ENCODE measurements at regions not wholly inside any gene's neighbourhood (a gene's known extent, or its start where the extent isn't known, plus 50 kb on each side); places are given as distances from the start of the nearest gene placed in this dataset.

- no peaks in the 10 kb centered on the region for H3K4me1 ChIP-seq
- no peak for TF ChIP-seq POLR2A (IDR thresholded peaks at IDR 0.05)
- no peak for TF ChIP-seq POLR2AphosphoS5 (IDR thresholded peaks at IDR 0.05; ENCODE audit: insufficient read depth in 1 of 2, low read depth in 1 of 2)
- TF ChIP-seq CTCF (IDR thresholded peaks at IDR 0.05) = no peak
These were observed 521.4 kb downstream of the DNAJB9 start for GRCh38 chr7:109091042-109091441.

GRCh38 chr7:109092268-109092667, 522.6 kb downstream of the DNAJB9 start:
- no peaks in the 10 kb centered on the region for H3K9me3 ChIP-seq
- H3K27ac ChIP-seq = no peak overlapping the region
- no peaks in the 10 kb centered on the region for H3K36me3 ChIP-seq
- no peak overlapping the region for H3K4me3 ChIP-seq
- no peaks in the 10 kb centered on the region for H3K4me1 ChIP-seq
- no peak for DNase-seq (ENCODE audit: extremely low spot score in 2 of 2)
- TF ChIP-seq POLR2A (IDR thresholded peaks at IDR 0.05) (no peak), CTCF (IDR thresholded peaks at IDR 0.05) (no peak), POLR2AphosphoS5 (IDR thresholded peaks at IDR 0.05; ENCODE audit: insufficient read depth in 1 of 2, low read depth in 1 of 2) (no peak)
- intact Hi-C loops (cut with DNase I) = no loop called here
- no peaks in the 10 kb centered on the region for H3K27me3 ChIP-seq

More at GRCh38 chr7:109091042-109091441, 521.4 kb downstream of the DNAJB9 start:
- intact Hi-C loops (cut with DNase I) = no loop called here
- H3K9me3 ChIP-seq = no peaks in the 10 kb centered on the region
- no peak for DNase-seq (ENCODE audit: extremely low spot score in 2 of 2)
- no peak overlapping the region for H3K4me3 ChIP-seq
- no peaks in the 10 kb centered on the region for H3K36me3 ChIP-seq
- H3K27ac ChIP-seq = no peak overlapping the region
- no peaks in the 10 kb centered on the region for H3K27me3 ChIP-seq

- Histone ChIP-seq H3K27me3 (no peaks in the 10 kb centered on the region), H3K27ac (no peak overlapping the region), H3K4me3 (no peak overlapping the region), H3K9me3 (no peaks in the 10 kb centered on the region), H3K36me3 (no peaks in the 10 kb centered on the region), H3K4me1 (no peaks in the 10 kb centered on the region)
- intact Hi-C loops (cut with DNase I) = no loop called here
- DNase-seq (ENCODE audit: extremely low spot score in 2 of 2) = no peak
- TF ChIP-seq CTCF (IDR thresholded peaks at IDR 0.05) (no peak), POLR2A (IDR thresholded peaks at IDR 0.05) (no peak), POLR2AphosphoS5 (IDR thresholded peaks at IDR 0.05; ENCODE audit: insufficient read depth in 1 of 2, low read depth in 1 of 2) (no peak)
These were observed 531.7 kb downstream of the DNAJB9 start for GRCh38 chr7:109101332-109101731.

GRCh38 chr7:109109558-109109957, 539.9 kb downstream of the DNAJB9 start:
- H3K27ac ChIP-seq = no peak overlapping the region
- H3K9me3 ChIP-seq = no peaks in the 10 kb centered on the region
- TF ChIP-seq POLR2A (IDR thresholded peaks at IDR 0.05) = no peak
- TF ChIP-seq POLR2AphosphoS5 (IDR thresholded peaks at IDR 0.05; ENCODE audit: insufficient read depth in 1 of 2, low read depth in 1 of 2) = no peak
- no peak for TF ChIP-seq CTCF (IDR thresholded peaks at IDR 0.05)
- no peaks in the 10 kb centered on the region for H3K4me1 ChIP-seq
- DNase-seq (ENCODE audit: extremely low spot score in 2 of 2) = no peak
- no peaks in the 10 kb centered on the region for H3K36me3 ChIP-seq
- intact Hi-C loops (cut with DNase I) = no loop called here
- no peaks in the 10 kb centered on the region for H3K27me3 ChIP-seq
- no peak overlapping the region for H3K4me3 ChIP-seq

GRCh38 chr7:109111086-109111485, 541.4 kb downstream of the DNAJB9 start:
- no peak for DNase-seq (ENCODE audit: extremely low spot score in 2 of 2)
- no peaks in the 10 kb centered on the region for H3K4me1 ChIP-seq
- TF ChIP-seq POLR2AphosphoS5 (IDR thresholded peaks at IDR 0.05; ENCODE audit: insufficient read depth in 1 of 2, low read depth in 1 of 2) (no peak), CTCF (IDR thresholded peaks at IDR 0.05) (no peak), POLR2A (IDR thresholded peaks at IDR 0.05) (no peak)
- no peaks in the 10 kb centered on the region for H3K27me3 ChIP-seq
- no peak overlapping the region for H3K4me3 ChIP-seq
- no peaks in the 10 kb centered on the region for H3K9me3 ChIP-seq
- no peaks in the 10 kb centered on the region for H3K36me3 ChIP-seq
- intact Hi-C loops (cut with DNase I) = no loop called here
- H3K27ac ChIP-seq = no peak overlapping the region
